Nephron progenitor cell (in vitro differentiated cells): ENCODE measurements at regions not wholly inside any gene's neighbourhood (a gene's known extent, or its start where the extent isn't known, plus 50 kb on each side); places are given as distances from the start of the nearest gene placed in this dataset.

ENCODE experiments used
- DNase-seq: peaks from one replicate; pipeline ENCODE4 v3.0.0; 2021
- H3K27ac Mint-ChIP-seq: 2 replicates; pipeline ENCODE4 v1.8.0; 2021; ENCODE audit warnings: mild to moderate bottlenecking, moderate library complexity, mixed read lengths
- H3K27me3 Mint-ChIP-seq: 2 replicates; pipeline ENCODE4 v1.8.0; 2021; ENCODE audit warnings: mild to moderate bottlenecking, low read depth, mixed read lengths; ENCODE audit not compliant: poor library complexity
- H3K36me3 Mint-ChIP-seq: 2 replicates; pipeline ENCODE4 v1.8.0; 2021; ENCODE audit warnings: low read depth, mixed read lengths
- H3K4me1 Mint-ChIP-seq: 2 replicates; pipeline ENCODE4 v1.8.0; 2021; ENCODE audit warnings: mixed read lengths
- H3K4me3 Mint-ChIP-seq: 2 replicates; pipeline ENCODE4 v1.8.0; 2021; ENCODE audit warnings: mild to moderate bottlenecking, moderate library complexity, mixed read lengths
- H3K9me3 Mint-ChIP-seq: 2 replicates; pipeline ENCODE4 v1.8.0; 2021; ENCODE audit warnings: mild to moderate bottlenecking, moderate library complexity, mixed read lengths
- TF ChIP-seq, protein P1 (sequence below): fragments of 200-600 bp; sonication (generic); IDR thresholded peaks from 2 replicates; pipeline ENCODE4 v1.5.0; 2021; ENCODE audit warnings: antibody characterized with exemption

DNA sequence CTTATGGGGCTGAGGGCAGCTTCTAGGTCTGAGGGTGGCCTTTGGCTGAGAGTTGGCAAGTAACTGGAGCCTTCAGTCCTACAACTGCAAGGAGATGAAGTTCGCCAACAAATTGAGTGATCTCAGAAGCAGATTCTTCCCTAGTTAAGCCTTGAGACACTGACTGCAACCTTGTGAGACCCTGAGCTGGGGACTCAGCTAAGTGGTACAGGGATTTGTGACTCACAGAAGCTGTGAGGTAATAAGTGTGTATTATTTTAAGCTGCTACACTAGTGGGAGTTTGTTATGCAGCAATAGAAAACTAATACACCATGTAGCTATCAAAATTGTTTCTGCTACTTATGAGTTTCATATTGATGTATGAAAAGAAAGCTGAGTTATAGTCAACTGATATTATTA is 279.2 kb downstream of the PIK3R1 start:
- Mint-ChIP-seq H3K4me1 (peaks cover 17% of the 10 kb centered on the region), H3K4me3 (no peak overlapping the region), H3K27ac (no peak overlapping the region), H3K9me3 (peaks cover 41% of the 10 kb centered on the region), H3K36me3 (peaks cover 25% of the 10 kb centered on the region), H3K27me3 (peaks cover 4% of the 10 kb centered on the region)
- TF ChIP-seq, protein P1, sequence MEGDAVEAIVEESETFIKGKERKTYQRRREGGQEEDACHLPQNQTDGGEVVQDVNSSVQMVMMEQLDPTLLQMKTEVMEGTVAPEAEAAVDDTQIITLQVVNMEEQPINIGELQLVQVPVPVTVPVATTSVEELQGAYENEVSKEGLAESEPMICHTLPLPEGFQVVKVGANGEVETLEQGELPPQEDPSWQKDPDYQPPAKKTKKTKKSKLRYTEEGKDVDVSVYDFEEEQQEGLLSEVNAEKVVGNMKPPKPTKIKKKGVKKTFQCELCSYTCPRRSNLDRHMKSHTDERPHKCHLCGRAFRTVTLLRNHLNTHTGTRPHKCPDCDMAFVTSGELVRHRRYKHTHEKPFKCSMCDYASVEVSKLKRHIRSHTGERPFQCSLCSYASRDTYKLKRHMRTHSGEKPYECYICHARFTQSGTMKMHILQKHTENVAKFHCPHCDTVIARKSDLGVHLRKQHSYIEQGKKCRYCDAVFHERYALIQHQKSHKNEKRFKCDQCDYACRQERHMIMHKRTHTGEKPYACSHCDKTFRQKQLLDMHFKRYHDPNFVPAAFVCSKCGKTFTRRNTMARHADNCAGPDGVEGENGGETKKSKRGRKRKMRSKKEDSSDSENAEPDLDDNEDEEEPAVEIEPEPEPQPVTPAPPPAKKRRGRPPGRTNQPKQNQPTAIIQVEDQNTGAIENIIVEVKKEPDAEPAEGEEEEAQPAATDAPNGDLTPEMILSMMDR, result no peak
- no peak for DNase-seq

DNA sequence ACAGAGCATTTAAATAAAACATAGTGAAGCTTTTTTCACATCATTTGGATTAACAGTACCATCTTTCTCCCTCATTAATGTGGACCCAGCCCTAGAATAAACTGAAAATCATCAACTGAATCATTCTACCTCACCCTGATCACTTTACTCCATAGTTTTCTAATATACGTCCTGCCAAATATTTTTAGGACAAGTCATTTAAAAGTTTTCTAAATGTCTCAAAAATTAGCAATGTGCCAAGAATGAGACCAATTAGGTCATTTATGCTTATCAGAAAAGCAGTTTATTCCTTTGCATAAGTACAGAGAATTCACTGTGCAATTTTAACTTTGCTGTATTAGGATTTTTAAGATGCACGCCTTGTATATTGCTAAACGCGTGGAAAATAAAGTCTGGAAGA is 284.4 kb downstream of the PIK3R1 start:
- TF ChIP-seq, protein P1, result no peak
- peaks cover 5% of the 10 kb centered on the region for H3K4me1 Mint-ChIP-seq
- H3K27ac Mint-ChIP-seq, result no peak overlapping the region
- H3K36me3 Mint-ChIP-seq, result peaks cover 29% of the 10 kb centered on the region
- H3K27me3 Mint-ChIP-seq, result peaks cover 4% of the 10 kb centered on the region
- H3K9me3 Mint-ChIP-seq, result peaks cover 51% of the 10 kb centered on the region
- no peak for DNase-seq
- no peak overlapping the region for H3K4me3 Mint-ChIP-seq

- TF ChIP-seq, protein P1, result no peak
- no peak for DNase-seq
- H3K36me3 Mint-ChIP-seq, result peaks cover 29% of the 10 kb centered on the region
- no peak overlapping the region for H3K4me3 Mint-ChIP-seq
- H3K27ac Mint-ChIP-seq, result no peak overlapping the region
- peaks cover 4% of the 10 kb centered on the region for H3K27me3 Mint-ChIP-seq
- H3K9me3 Mint-ChIP-seq, result peaks cover 49% of the 10 kb centered on the region
- peaks cover 13% of the 10 kb centered on the region for H3K4me1 Mint-ChIP-seq
These were observed 285.3 kb downstream of the PIK3R1 start for GRCh38 chr5:68500813-68501212.

GRCh38 chr5:68502531-68502930 is 287.0 kb downstream of the PIK3R1 start:
- DNase-seq, result no peak
- Mint-ChIP-seq H3K36me3 (peaks cover 21% of the 10 kb centered on the region), H3K27ac (no peak overlapping the region), H3K4me1 (peaks cover 22% of the 10 kb centered on the region), H3K27me3 (peaks cover under 1% of the 10 kb centered on the region), H3K9me3 (peaks cover 32% of the 10 kb centered on the region), H3K4me3 (no peak overlapping the region)
- TF ChIP-seq, protein P1, result no peak

- H3K9me3 Mint-ChIP-seq, result peaks cover 14% of the 10 kb centered on the region
- no peak overlapping the region for H3K27ac Mint-ChIP-seq
- no peak for DNase-seq
- no peak overlapping the region for H3K4me3 Mint-ChIP-seq
- H3K36me3 Mint-ChIP-seq, result peaks cover 5% of the 10 kb centered on the region
- TF ChIP-seq, protein P1, result no peak
- H3K4me1 Mint-ChIP-seq, result peaks cover 22% of the 10 kb centered on the region
- H3K27me3 Mint-ChIP-seq, result no peaks in the 10 kb centered on the region
These were observed 288.8 kb downstream of the PIK3R1 start for GRCh38 chr5:68504306-68504705.
